ENCODE measurements at regions not wholly inside any gene's neighbourhood (a gene's known extent, or its start where the extent isn't known, plus 50 kb on each side); places are given as distances from the start of the nearest gene placed in this dataset.
"Not testable (repeated sequence)": the region's sequence is repeated elsewhere in the genome, so short reads cannot be mapped to it uniquely, and the experiment has no call there.

DNA sequence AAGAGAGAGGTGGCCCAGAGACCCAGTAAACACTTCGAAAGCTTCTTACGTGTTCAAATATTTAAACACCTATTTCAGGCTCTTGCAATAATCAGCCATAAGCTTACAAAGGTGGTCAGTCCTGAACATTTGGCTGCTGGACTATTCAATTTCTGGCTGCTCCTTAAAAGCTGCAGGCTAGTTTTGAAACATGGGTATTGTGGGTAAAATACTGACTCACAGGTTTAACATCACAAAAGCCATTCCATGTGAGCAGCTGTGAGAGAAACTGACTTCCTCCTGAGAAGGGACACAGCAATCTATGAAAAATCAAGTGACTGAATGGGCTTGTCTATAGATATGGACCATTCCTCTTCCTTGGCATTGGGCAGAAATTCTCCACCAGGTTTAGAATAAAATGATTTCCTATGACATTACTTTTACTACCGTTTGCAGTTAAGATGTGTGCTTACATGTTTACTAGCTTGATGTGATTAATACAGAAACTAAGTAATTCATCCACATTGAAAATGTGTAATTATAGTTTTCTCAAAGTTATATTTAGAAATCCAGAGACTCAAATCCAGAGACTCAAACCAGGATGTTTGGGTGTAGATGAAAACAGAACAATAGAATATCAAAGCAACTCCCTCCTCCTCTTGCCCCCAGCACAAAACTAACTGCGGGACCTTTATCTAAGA is 252.3 kb downstream of the GATA3 start:
- DNase-seq: no peak

- no peak for DNase-seq
Observed at GRCh38 chr10:8310930-8311329, 256.4 kb downstream of the GATA3 start.

DNA sequence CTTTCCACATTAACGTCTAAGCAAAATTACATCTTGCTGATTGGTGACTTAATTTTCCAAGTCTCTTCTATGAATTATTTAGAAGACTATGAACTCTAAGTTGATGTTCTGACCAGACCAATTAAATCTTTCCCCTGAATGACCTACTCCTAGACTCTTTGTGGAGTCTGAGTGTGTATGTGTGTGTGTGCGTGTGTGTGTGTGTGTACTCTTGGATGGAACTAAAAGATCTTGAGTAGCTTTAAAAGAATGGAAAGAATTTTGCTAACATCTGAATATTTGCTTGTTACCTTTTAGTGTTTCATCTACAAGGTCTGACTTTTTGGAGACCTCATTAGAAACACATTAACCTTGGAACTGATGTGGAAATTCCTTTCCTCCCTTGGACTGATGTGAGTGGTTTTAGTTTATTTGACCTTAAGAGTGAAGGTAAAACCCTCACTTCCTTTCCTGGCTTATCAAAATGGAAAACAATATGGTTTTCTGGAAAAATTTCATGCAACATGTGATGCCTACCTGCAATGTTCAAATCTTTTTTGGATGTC is 257.1 kb downstream of the GATA3 start:
- no peak for DNase-seq

DNA sequence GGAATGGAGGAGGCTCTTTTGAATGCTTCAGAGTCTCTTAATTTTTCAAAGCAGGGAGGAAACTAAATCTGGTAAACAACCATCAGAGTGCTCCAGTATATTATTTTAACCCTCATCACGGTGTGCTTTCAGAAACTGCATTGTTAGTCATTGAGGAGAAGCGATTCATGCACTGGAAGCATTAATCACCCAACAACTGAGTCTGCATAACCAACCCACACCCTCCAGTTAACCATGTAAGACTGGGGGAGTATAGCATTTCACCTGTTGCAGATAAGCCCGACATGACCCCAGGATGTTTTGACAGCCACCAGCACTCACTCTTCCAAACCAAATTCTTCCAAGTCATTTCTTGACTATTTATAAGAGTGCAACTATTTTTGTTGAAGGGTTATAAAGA is 257.6 kb downstream of the GATA3 start:
- no peak for DNase-seq

GRCh38 chr10:8312781-8313180 is 258.3 kb downstream of the GATA3 start:
- DNase-seq: no peak

- no peak for DNase-seq
Observed at GRCh38 chr10:8314486-8314885, 260.0 kb downstream of the GATA3 start.

- no peak for DNase-seq
Observed at GRCh38 chr10:8315619-8316021, 261.1 kb downstream of the GATA3 start.

DNA sequence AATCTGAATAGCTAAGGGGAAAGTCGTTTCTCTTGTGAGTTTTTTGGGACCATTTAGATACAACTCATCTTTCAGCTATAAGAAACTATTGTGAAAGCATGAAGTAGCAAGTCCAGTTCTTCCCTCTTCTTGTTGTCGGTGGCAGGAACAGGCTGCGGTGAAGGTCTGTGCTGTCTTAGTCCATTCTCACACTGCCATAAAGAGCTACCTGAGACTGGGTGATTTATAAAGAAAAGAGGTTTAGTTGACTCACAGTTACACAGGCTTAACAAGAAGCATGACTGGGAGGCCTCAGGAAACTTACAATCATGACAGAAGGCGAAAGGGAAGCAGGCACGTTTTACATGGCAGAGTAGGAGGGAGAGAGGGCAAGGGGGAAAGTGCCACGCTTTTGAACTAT is 261.8 kb downstream of the GATA3 start:
- DNase-seq: no peak

DNA sequence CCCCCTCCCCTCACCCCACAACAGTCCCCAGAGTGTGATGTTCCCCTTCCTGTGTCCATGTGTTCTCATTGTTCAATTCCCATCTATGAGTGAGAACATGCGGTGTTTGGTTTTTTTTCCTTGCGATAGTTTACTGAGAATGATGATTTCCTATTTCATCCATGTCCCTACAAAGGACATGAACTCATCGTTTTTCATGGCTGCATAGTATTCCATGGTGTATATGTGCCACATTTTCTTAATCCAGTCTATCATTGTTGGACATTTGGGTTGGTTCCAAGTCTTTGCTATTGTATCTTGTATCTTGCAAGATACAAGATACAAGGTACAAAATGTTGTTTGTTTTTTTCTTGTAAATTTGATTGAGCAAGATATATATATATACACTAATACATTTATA is 263.9 kb downstream of the GATA3 start:
- DNase-seq: not testable (repeated sequence)

DNA sequence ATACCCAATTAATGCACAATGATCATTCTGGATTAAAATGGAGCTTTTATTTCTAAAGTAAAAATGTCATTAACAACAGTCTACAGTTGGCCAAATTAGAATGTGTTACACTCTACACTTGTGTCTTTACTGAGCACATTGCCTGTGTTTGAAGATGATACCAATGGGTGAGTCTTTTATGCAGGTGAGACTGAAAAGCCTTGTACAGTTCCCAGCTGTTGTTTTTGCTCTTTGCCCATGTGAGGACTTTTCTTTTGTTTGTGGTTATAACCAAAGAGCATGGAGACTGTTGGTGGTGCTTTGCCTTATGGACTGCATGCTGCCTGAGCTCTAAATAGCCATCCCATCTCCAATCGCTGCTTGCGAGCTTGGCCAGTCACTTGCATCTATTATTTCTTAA is 264.5 kb downstream of the GATA3 start:
- DNase-seq: no peak

DNA sequence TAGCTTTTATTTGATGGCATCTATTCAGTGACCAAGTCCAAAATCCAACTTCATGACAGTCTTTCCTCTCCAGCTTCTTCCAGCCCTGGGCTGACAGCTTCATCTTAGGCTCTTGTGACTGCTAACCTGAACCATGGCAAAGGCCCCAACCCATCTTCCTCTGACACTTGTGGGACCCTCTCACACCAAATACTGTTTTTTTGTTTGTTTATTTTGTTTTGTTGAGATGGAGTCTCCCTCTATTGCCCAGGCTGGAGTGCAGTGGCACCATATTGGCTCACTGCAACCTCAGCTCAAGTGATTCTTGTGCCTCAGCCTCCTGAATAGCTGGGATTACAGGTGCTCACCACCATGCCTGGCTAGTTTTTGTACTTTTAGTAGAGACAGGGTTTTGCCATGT is 265.2 kb downstream of the GATA3 start:
- no peak for DNase-seq

DNA sequence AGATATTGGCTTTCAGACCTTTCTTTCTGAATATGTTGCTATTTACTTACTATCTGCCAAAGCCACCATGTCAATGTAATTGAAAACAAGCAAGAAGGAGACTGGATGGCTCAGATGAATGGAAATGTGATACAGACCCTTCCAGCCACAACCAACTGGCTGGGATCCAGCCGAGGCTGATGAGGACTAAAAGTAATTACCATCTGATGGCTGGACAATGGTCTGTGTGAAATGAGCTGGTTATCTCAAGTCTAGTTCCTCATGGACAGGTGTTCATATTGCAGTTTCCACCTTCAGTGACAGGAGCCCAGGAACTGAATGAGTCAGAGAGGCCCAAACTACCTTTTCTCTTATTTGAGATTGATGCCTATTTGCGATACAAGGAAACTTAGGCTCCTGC is 267.5 kb downstream of the GATA3 start:
- DNase-seq: no peak

DNA sequence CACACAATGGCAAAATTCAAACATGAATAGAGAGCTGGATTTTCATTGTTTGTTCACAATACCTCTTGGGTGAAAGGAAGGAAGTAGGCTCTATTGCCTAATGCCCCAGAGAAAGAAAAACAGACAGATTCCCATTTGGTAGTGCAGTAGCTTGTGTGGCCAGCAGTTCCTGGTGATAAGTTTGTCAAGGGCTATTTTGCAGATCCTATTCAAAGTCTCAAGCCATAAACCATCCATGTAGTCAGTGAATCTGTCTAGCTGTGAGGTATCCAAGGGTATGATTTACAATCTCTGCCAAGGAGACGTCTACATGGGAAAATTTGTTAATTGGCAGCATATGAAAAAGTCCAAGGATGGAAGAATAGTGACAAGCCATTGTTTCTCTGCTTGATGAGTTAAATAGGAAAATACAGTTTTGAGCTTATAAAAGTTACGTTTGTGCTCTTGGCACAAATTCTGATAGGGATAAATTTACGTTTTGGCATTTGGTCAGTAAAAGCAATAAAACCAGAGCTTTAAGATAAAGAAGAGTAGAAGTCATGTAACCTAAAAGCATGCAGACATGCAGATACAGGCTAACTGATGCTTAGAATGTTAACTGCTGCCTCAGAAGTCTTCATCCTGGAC is 269.1 kb downstream of the GATA3 start:
- no peak for DNase-seq

DNA sequence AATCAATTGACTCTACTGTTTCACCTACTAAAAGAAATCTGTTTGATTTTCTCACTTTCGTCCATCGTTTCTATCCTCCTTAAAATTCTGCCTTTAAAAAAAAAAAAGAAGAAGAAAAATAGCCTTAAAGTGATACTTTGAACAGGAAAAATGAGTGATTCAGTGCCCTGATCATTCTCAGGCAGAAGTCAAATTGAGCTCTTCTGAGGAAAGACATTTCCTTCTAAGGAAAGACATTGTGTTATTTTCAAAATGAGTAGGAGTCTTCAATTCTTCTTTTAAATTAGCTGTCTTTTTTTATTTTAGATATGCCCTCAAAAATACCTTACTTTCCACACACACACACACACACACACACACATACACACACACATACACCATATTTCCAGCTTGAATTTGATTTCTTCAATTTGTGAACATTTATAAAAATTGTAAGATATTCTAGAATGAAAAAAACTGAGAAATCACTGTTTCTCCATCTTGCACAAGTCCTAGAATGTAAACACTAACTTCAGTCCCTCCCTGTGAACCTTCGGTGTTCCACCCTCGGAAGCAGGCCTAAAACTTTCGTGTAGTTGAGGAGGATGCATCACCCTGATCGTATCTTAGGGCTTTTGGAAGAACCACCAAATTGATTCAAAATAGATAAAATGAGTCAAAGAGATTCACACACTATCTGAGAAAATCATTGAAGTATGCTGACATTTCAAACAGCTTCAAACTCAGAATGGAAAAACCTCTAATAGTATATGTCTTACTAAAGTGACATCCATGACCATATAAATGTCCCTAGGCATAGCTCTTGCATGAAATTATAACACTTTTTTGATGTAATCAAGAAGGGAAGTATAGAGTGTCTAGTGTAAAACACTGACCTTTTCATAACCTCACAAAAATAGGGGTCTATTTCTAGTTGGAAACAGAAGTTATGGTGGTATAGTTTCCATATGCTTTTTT is 270.8 kb downstream of the GATA3 start:
- no peak for DNase-seq

- no peak for DNase-seq
Observed at GRCh38 chr10:8326396-8327139, 272.1 kb downstream of the GATA3 start.

GRCh38 chr10:8327140-8327423 is 272.6 kb downstream of the GATA3 start:
- no peak for DNase-seq

GRCh38 chr10:8331387-8331786 is 276.9 kb downstream of the GATA3 start:
- no peak for DNase-seq

GRCh38 chr10:8331896-8332729 is 277.6 kb downstream of the GATA3 start:
- DNase-seq: peak in 42 of 58 donors; percentile 2 to 41 (median 14)

GRCh38 chr10:8332730-8333111 is 278.2 kb downstream of the GATA3 start:
- DNase-seq: no peak

- no peak for DNase-seq
Observed at GRCh38 chr10:8334631-8335030, 280.1 kb downstream of the GATA3 start.
